K562 (cell line): ENCODE measurements at regions not wholly inside any gene's neighbourhood (a gene's known extent, or its start where the extent isn't known, plus 50 kb on each side); places are given as distances from the start of the nearest gene placed in this dataset.

ENCODE experiments used
- ATAC-seq: fragments of 200-7000 bp; cut with Tn5 transposase; 3 replicates; pipeline ENCODE4 v1.9.1; 2020; ENCODE audit warnings: moderate library complexity
- BruUV-seq: library from RNA; stranded (reverse); fragments of 400-500 nt; replicated peaks from 2 replicates; lab custom pipeline; 2021; lab: Mats Ljungman, UMichigan
- CTCF ChIA-PET: fragments of 300-600 bp; formaldehyde crosslinking; extraction: SDS; loops from one replicate; lab custom pipeline; 2021; ENCODE audit warnings: low intra/inter-chr PET ratio; lab: Yijun Ruan, JAX
- POLR2A ChIA-PET: fragments of 300-600, 350-650 bp; sonication (Branson Sonifier 250); formaldehyde crosslinking; extraction: SDS; loops from one replicate; lab custom pipeline; 2021; ENCODE audit warnings: antibody characterized with exemption, inconsistent platforms; lab: Yijun Ruan, JAX
- DNase-seq, 4 experiments: peaks; one replicate each; pipeline versions ENCODE4 v3.0.0 to v3.0.0-alpha.2; 2011 to 2018; ENCODE audit warnings: low spot score in 3 of 4, mixed read lengths in 3 of 4; ENCODE audit errors: extremely low read depth in 1 of 4
- FAIRE-seq: peaks from 2 replicates; lab custom pipeline; 2011; peaks lifted over from hg19 to GRCh38; lab: Jason Lieb, UNC
- H2AFZ ChIP-seq: 2 replicates; pipeline ENCODE4 v1.6.0; 2011; ENCODE audit warnings: low read depth, low read length, control low read depth, inconsistent platforms
- H3K27ac ChIP-seq: fragments of 200-600 bp; 3 replicates; pipeline ENCODE4 v1.8.0; 2011; ENCODE audit warnings: low read depth, mild to moderate bottlenecking, control low read depth, inconsistent platforms, low read length, moderate library complexity, mixed read lengths; ENCODE audit errors: extremely low read depth
- H3K27me3 ChIP-seq, 2 experiments: fragments of 300-600 bp in 1 of 2; 2 replicates in 1 of 2; 3 replicates in 1 of 2; pipeline versions ENCODE4 v1.6.0 to v1.8.0; 2011; ENCODE audit warnings: inconsistent platforms in 2 of 2, low read length in 2 of 2, mild to moderate bottlenecking in 1 of 2, mixed read lengths in 1 of 2, moderate library complexity in 1 of 2; ENCODE audit not compliant: control insufficient read depth in 2 of 2, insufficient read depth in 2 of 2
- H3K36me3 ChIP-seq: fragments of 300-600 bp; 3 replicates; pipeline ENCODE4 v1.8.0; 2011; ENCODE audit warnings: mild to moderate bottlenecking, low read length, inconsistent platforms; ENCODE audit not compliant: control insufficient read depth, insufficient read depth
- H3K4me1 ChIP-seq, 2 experiments: fragments of 200-600 bp in 1 of 2; replicated peaks in 1 of 2; 2 replicates in 1 of 2; 3 replicates in 1 of 2; pipeline versions ENCODE4 v1.5.1 to v1.8.0; 2011; ENCODE audit warnings: inconsistent platforms in 2 of 2, low read length in 2 of 2, mild to moderate bottlenecking in 1 of 2, mixed read lengths in 1 of 2, moderate library complexity in 1 of 2; ENCODE audit not compliant: control insufficient read depth in 2 of 2, insufficient read depth in 2 of 2
- H3K4me2 ChIP-seq: 2 replicates; pipeline ENCODE4 v1.6.1; 2011; ENCODE audit warnings: low read length, control low read depth, inconsistent platforms, mixed read lengths; ENCODE audit not compliant: insufficient read depth
- H3K4me3 ChIP-seq: fragments of 200-600 bp; sonication (generic), shearing (Covaris generic); 2 replicates; pipeline ENCODE4 v1.5.1; 2016; ENCODE audit warnings: control low read depth, inconsistent platforms
- H3K79me2 ChIP-seq: fragments of 200-600 bp; 3 replicates; pipeline ENCODE4 v1.8.0; 2011; ENCODE audit warnings: low read length, inconsistent platforms; ENCODE audit not compliant: control insufficient read depth, insufficient read depth
- H3K9ac ChIP-seq, 2 experiments: 2 replicates each; pipeline versions ENCODE4 v1.6.0 to v1.6.1; 2011; ENCODE audit warnings: low read depth in 2 of 2, low read length in 2 of 2, control low read depth in 1 of 2, inconsistent platforms in 1 of 2, mild to moderate bottlenecking in 1 of 2, mixed read lengths in 1 of 2; ENCODE audit not compliant: insufficient read depth in 1 of 2
- H3K9me1 ChIP-seq: one replicate; pipeline ENCODE4 v1.6.0; 2011; ENCODE audit warnings: inconsistent platforms, mild to moderate bottlenecking, low read length, moderate library complexity; ENCODE audit not compliant: control insufficient read depth, insufficient read depth
- H3K9me3 ChIP-seq: replicated peaks from 2 replicates; pipeline ENCODE4 v1.5.1; 2011; ENCODE audit warnings: low read depth, low read length, inconsistent platforms; ENCODE audit not compliant: control insufficient read depth, insufficient read depth
- H4K20me1 ChIP-seq: replicated peaks from 2 replicates; pipeline ENCODE4 v1.6.1; 2011; ENCODE audit warnings: low read length, inconsistent platforms, mixed read lengths; ENCODE audit not compliant: control insufficient read depth, insufficient read depth
- ADNP ChIP-seq: fragments of 200-800 bp; sonication (Bioruptor generic); IDR thresholded peaks from 2 replicates; pipeline ENCODE4 v1.6.1; 2016; ENCODE audit warnings: missing genetic modification characterization, missing compliant biosample characterization
- CHD1 ChIP-seq: fragments of 200-600 bp; sonication (generic); IDR thresholded peaks from one replicate; pipeline ENCODE4 v1.6.1; 2012; ENCODE audit warnings: mild to moderate bottlenecking, moderate library complexity, low read length, inconsistent platforms
- FOSL1 ChIP-seq: fragments of 200-800 bp; sonication (Bioruptor generic); conservative IDR thresholded peaks from 2 replicates; pipeline ENCODE4 v1.6.1; 2016; ENCODE audit warnings: missing genetic modification characterization, missing compliant biosample characterization
- GTF2A2 ChIP-seq: IDR thresholded peaks from 2 replicates; pipeline ENCODE4 v1.6.1; 2016; ENCODE audit warnings: mild to moderate bottlenecking, missing genetic modification characterization, missing compliant biosample characterization
- LCOR ChIP-seq: sonication (generic); formaldehyde crosslinking; IDR thresholded peaks from 2 replicates; pipeline ENCODE4 v1.8.0; 2022; ENCODE audit warnings: mild to moderate bottlenecking, missing genetic modification reagents
- MIER1 ChIP-seq: fragments of 450-650 bp; IDR thresholded peaks from 2 replicates; pipeline ENCODE4 v1.6.1; 2016; ENCODE audit warnings: antibody characterized with exemption, mild to moderate bottlenecking, low read depth
- MNT ChIP-seq, 2 experiments: fragments of 450-650 bp; conservative IDR thresholded peaks; 2 replicates each; pipeline ENCODE4 v1.6.1; 2017; ENCODE audit warnings: mild to moderate bottlenecking in 2 of 2, moderate library complexity in 2 of 2
- NEUROD1 ChIP-seq: fragments of 150-350 bp; IDR thresholded peaks from 2 replicates; pipeline ENCODE4 v1.6.1; 2014; ENCODE audit warnings: borderline replicate concordance, low read length, low read depth; ENCODE audit not compliant: partially characterized antibody
- RBFOX2 ChIP-seq: fragments of 200-400 bp; formaldehyde crosslinking; IDR thresholded peaks from 2 replicates; pipeline ENCODE4 v1.6.1; 2017; ENCODE audit warnings: low read depth, mild to moderate bottlenecking, low read length, moderate library complexity
- RBM14 ChIP-seq: fragments of 200-400 bp; formaldehyde crosslinking; IDR thresholded peaks from 2 replicates; pipeline ENCODE4 v1.6.1; 2018; ENCODE audit warnings: low read depth, mild to moderate bottlenecking, low read length, moderate library complexity, borderline replicate concordance; ENCODE audit not compliant: insufficient read depth
- SMARCA4 ChIP-seq: fragments of 450-650 bp; IDR thresholded peaks from 2 replicates; pipeline ENCODE4 v1.6.1; 2016
- STAT5A ChIP-seq: IDR thresholded peaks from 2 replicates; pipeline ENCODE4 v1.6.1; 2012; ENCODE audit warnings: low read length, inconsistent platforms, borderline replicate concordance
- TCF15 ChIP-seq: fragments of 250-450 bp; sonication (Bioruptor Pico); IDR thresholded peaks from 2 replicates; pipeline ENCODE4 v1.8.0; 2022; ENCODE audit warnings: moderate library complexity, mild to moderate bottlenecking, inconsistent platforms
- ZNF785 ChIP-seq: fragments of 250-450 bp; sonication (Bioruptor Pico); IDR thresholded peaks from 2 replicates; pipeline ENCODE4 v1.4.0; 2020; ENCODE audit warnings: mild to moderate bottlenecking
- WGBS: fragments of 100-300 bp; shearing (Covaris generic); methylation state at CpG from one replicate; pipeline ENCODE4 v1.1.6; 2016; ENCODE audit warnings: low coverage, mixed read lengths; ENCODE audit not compliant: insufficient coverage; ENCODE audit errors: missing lambda C conversion rate; 5-methylcytosine and 5-hydroxymethylcytosine counted together
- in situ Hi-C: fragments of 300-500 bp; cut with MboI; formaldehyde crosslinking; loops from 4 replicates; pipeline ENCODE4 v1.15.0; 2018; ENCODE audit warnings: inconsistent platforms, mixed read lengths
- intact Hi-C: fragments of 100-400 bp; cut with micrococcal nuclease; formaldehyde crosslinking; loops from 2 replicates; pipeline ENCODE4 v1.14.2; 2022
- TF ChIP-seq, protein P1 (sequence below): fragments of 450-650 bp; formaldehyde crosslinking; IDR thresholded peaks from 2 replicates; pipeline ENCODE4 v1.4.0; 2022; ENCODE audit warnings: mild to moderate bottlenecking, moderate library complexity

DNA sequence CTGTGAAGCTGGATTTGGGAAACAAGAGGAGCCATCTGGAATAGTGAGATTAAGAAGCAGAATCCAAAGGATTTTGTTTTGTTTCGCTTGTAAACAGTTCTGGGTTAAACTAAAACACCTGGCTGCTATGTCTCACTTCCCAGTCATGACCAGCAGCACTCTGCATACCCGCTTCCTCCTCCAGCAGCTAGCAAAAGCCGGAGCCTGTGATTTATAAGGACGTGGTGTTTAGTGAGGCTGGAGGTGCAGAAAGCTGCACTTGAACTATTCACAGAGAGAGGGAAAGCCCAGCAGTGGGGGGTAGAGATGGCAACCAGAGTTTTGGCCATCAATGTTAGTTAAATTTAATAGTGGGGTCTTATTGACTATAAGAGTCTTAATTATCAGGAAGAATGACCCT, 240.2 kb downstream of the AJAP1 start:
- Histone ChIP-seq H3K9ac (no peak overlapping the region), H3K4me1 (no peaks in the 10 kb centered on the region), H3K4me2 (no peak overlapping the region), H3K36me3 (no peaks in the 10 kb centered on the region), H3K79me2 (no peaks in the 10 kb centered on the region), H3K4me3 (no peak overlapping the region), H4K20me1 (no peaks in the 10 kb centered on the region), H3K9me1 (no peaks in the 10 kb centered on the region), H3K27me3 (no peaks in the 10 kb centered on the region), H2AFZ (no peak overlapping the region), H3K27ac (no peak overlapping the region), H3K9me3 (no peaks in the 10 kb centered on the region; the same call in 1 of the 2 replicates)
- no peak for ATAC-seq
- WGBS: 0% methylated on average over 4 of the region's 4 CpGs
- in situ Hi-C loops: no loop called here
- intact Hi-C loops: no loop called here
- no peak for FAIRE-seq
- DNase-seq: no peak
- ChIA-PET CTCF (no interaction called here), POLR2A (no interaction called here)
- no TSS peak for BruUV-seq
- no peak for TF ChIP-seq LCOR (CRISPR knock-in tag)
- no peak for TF ChIP-seq RBM14
- TF ChIP-seq FOSL1 (tag): no peak
- no peak for TF ChIP-seq TCF15 (CRISPR knock-in tag)
- TF ChIP-seq CHD1: no peak
- no peak for TF ChIP-seq MIER1
- TF ChIP-seq, protein P1, sequence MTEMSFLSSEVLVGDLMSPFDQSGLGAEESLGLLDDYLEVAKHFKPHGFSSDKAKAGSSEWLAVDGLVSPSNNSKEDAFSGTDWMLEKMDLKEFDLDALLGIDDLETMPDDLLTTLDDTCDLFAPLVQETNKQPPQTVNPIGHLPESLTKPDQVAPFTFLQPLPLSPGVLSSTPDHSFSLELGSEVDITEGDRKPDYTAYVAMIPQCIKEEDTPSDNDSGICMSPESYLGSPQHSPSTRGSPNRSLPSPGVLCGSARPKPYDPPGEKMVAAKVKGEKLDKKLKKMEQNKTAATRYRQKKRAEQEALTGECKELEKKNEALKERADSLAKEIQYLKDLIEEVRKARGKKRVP (CRISPR knock-in tag): no peak
- no peak for TF ChIP-seq SMARCA4
- TF ChIP-seq ZNF785: no peak
- no peak for TF ChIP-seq GTF2A2 (tag)
- no peak for TF ChIP-seq RBFOX2
- TF ChIP-seq MNT (conservative IDR thresholded peaks at IDR 0.05): no peak
- no peak for TF ChIP-seq NEUROD1
- TF ChIP-seq STAT5A: no peak
- no peak for TF ChIP-seq ADNP
